NCI-H748 (cell line): ENCODE measurements at regions not wholly inside any gene's neighbourhood (a gene's known extent, or its start where the extent isn't known, plus 50 kb on each side); places are given as distances from the start of the nearest gene placed in this dataset.
"Not testable (repeated sequence)": the region's sequence is repeated elsewhere in the genome, so short reads cannot be mapped to it uniquely, and the experiment has no call there.

Experiments
- DNase-seq: peaks from one replicate; lab custom pipeline; 2025; ENCODE audit not compliant: unreplicated experiment; lab: John Stamatoyannopoulos, UW

DNA sequence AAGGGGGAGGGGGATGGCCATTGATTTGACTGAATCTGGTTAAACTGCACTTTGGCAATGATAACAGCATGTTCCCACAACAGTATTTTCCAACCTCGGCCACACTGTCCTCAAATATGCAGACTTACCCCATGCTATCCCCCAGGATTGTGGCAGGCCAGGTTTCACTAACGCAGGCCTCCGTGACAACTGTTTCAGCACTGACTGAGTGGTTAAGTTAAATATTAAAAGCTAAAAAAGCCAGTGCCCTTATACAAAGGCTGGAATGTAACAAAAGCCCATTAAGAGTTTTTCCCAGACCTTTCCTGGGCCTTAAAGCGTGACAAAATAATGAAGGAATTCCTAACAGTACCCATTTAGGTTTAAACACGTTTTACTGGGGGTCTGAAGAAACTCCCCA, 202.9 kb downstream of the USP25 start:
- no peak for DNase-seq

DNA sequence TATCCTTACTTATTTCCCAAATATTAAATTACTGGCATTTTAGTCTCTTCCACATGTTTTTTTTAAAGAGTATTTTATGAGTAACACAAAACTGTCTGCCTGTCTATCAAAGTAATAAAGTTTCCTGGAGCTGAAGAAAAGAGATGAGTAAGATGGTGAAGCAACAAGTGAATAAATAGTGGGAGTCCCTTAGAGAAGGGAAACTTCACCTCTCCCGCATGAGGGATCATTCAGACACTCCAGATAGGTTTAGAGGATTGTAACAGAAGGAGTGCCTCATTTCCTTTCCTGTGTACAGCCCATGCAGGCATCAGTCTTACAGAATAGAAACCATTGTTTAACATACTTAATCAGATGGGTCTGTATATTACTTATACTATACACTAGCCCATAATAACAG, 205.7 kb downstream of the USP25 start:
- DNase-seq: no peak

DNA sequence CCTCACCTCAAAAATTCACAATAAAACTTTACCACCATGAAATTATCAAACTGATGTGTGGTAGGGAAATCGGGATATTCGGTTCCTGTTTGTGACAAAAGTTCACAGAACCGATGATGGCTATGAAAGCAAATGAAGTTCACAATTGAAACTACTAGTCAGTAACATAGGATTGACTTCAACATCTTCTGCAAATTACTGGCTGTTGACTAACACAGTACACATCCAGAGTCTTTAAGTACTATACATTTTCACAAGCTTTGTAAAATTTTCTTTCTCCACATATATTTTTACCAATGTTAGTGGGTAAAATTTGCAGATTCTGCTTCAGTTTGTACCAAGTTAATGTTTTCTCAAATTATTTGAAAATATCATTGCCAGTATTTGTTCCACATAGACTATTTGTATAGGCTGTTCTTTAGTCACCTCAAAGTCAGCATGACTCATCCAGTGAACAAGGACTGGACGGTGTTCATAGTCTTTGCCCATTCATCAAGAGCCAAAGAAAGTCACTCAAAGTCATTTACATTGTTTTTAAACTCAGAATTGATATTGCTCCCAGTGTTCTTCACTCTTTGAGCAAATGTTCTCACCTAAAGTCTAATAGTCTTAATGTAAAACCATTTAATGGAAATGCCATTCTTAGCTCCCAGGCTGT, 213.4 kb downstream of the USP25 start:
- no peak for DNase-seq

- DNase-seq: no peak
Measured at GRCh38 chr21:15947677-15948076, 217.9 kb downstream of the USP25 start.

DNA sequence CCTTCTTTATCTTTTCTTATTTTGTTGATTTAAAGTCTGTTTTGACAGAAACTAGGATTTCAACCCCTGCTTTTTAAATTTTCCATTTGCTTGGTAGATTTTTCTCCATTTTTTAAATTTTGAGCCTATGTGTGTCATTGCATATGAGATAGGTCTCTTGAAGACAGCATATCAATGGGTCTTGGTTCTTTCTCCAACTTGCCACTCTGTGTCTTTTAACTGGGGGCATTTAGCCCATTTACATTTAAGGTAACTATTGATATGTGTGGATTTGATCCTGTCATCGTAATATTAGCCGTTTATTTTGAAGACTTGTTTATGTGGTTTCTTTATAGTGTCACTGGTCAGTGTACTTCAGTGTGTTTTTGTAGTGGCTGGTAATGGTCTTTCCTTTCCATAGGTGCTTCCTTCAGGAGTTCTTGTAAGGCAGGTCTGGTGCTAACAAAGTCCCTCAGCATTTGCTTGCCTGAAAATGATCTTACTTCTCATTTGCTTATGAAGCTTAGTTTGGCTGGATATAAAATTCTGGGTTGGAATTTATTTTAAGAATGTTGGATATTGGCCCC, 223.9 kb downstream of the USP25 start:
- no peak for DNase-seq

DNA sequence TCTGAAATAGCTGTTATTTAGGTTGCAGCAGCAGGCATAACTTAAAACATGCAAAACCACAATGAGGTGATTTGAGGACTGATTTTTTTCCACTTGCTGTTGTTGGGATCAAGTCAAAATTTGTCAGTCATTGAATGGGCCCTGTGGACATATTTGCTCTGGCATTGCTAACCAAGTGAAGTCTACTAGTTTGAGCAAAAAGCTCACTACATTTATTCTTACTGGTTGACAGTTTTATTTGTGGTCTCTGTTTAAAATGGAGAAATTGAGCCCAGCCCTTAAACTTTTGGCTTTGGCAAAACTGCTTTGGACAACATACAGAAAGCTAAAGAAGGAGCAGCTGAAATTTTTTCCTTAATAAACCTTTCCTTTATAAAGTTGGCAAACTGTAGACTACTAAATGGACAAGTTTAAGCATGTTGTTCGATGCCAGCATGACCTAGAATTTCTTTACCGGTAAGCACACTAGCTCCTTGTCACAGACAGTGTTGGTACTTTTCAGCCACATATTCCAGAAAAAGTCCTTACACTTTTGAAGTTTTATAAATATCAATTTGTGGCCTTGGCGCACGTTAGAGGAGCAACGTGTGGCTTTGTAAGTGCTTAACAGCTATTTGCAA, 234.6 kb downstream of the USP25 start:
- DNase-seq: no peak

GRCh38 chr21:15966231-15966630, 236.4 kb downstream of the USP25 start:
- DNase-seq: no peak

GRCh38 chr21:15966651-15967050, 236.9 kb downstream of the USP25 start:
- no peak for DNase-seq

DNA sequence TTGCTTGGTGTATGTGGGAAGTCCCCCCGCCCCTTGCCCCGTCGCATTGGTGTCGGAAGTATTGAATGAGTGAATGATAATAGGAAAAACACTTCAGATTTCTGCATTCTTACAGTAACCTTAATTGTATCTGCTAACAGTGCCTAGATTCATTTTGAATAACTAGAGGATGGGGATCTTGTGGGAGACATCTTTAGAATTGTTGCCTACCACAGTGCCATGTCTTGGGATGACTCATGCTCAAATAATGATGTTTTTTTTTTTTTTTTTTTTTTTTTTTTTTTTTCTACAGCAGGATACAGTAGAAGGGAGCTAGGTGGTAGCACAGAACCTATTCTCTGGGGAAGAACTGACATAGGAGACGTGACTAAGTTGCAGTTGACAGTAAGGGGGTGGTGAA, 237.9 kb downstream of the USP25 start:
- no peak for DNase-seq

- DNase-seq: no peak
Measured at GRCh38 chr21:15968776-15969310, 239.1 kb downstream of the USP25 start.

GRCh38 chr21:15976807-15977206, 247.0 kb downstream of the USP25 start:
- no peak for DNase-seq

- no peak for DNase-seq
Measured at GRCh38 chr21:15978215-15978738, 248.5 kb downstream of the USP25 start.

DNA sequence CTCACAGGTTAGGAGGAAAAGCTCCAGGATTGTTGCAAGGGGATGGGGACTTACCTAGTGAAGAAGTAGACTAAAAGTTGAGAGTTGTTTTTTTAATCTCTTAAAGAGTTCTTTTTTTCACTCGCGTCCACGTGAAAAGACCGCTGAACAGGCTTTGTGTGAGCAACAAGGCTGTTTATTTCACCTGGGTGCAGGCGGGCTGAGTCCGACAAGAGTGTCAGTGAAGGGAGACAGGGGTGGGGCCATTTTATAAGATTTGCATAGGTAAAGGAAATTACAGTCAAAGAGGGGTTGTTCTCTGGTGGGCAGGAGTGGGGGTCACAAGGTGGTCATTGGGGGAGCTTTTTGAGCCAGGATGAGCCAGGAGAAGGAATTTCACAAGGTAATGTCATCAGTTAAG, 249.7 kb downstream of the USP25 start:
- not testable (repeated sequence) for DNase-seq

- no peak for DNase-seq
Measured at GRCh38 chr21:15986277-15986676, 256.5 kb downstream of the USP25 start.

DNA sequence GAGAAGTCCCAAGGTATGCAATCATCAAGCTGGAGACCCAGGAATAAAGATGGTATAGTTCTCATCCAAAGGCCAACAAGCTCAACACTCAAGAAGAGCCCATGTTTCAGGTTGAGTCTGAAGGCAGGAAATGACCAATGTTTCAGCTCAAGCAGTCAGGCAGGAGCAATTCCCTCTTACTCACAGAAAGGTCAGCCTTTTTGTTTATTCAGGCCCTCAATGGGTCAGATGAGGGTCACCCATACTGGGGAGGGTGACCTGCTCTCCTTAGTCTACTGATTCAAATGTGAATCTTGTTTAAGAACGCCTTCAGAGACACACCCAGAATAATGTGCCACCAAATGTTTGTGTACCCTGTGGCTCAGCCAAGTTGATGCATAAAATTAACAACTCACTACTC, 262.4 kb downstream of the USP25 start:
- DNase-seq: no peak

GRCh38 chr21:15993951-15994350, 264.2 kb downstream of the USP25 start:
- no peak for DNase-seq

- DNase-seq: no peak
Measured at GRCh38 chr21:15999741-16000140, 270.0 kb downstream of the USP25 start.

- no peak for DNase-seq
Measured at GRCh38 chr21:16002874-16003466, 273.2 kb downstream of the USP25 start.

DNA sequence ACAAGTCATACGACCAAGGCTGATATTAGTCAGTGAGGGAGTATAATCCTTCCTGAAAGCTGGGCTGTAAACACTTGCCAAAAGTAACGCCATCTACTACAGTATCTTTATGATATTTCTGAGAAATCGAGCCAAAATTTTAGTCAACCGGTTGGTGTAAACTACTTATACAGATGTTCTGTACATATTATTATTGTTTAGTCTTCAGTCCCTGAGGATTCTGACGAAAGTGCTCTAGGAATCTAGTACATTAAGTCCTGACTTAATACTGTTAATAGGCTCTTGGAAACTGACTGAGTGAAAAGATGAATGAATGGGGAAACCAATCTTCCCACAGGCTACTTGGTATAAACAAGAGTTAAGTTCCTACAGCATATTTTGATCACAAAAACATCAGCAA, 274.3 kb downstream of the USP25 start:
- no peak for DNase-seq

GRCh38 chr21:16004523-16004922, 274.7 kb downstream of the USP25 start:
- DNase-seq: no peak

DNA sequence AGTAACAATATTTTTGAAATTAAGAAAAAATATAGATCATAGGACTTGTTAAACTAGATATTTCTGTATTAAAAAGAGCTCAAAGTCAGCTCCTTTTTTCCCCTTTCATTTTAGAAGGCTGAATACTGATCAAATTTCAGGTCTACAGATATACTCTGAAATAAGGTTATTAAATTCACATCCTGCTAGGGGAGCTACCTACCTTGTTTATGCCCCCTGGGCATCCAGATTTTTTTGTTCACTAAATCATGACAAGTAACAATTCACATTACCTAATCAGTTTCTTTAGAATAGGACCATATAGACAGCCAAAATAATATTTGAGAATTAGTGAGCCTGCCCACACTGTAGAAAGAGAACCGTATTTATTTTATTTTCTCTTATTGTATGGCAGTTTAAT, 276.2 kb downstream of the USP25 start:
- no peak for DNase-seq

DNA sequence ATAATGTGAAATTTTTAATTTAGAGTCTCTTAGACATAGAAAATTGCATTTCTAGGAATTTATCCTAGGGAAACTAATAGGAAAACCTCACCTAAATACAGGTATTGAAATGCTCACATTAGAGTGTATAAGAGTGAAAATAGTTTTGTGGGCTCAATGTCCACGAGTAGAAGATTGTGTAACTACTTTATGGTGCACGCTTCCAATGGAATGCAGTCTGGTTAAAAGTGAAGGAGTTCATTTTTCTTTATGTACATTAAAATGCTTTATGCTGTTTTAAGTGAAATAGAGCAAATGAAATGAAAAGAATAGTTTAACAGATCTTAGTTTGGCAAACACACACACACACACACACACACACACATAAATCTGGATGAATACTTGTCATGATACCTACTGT, 278.2 kb downstream of the USP25 start:
- DNase-seq: no peak
